A549 (cell line): ENCODE measurements at regions not wholly inside any gene's neighbourhood (a gene's known extent, or its start where the extent isn't known, plus 50 kb on each side); places are given as distances from the start of the nearest gene placed in this dataset.

Experiments used
- CTCF ChIP-seq: fragments of >200 bp; sonication (Bioruptor Twin); formaldehyde crosslinking; IDR thresholded peaks from 3 replicates; pipeline ENCODE4 v1.5.1; 2016
- EP300 ChIP-seq, 2 experiments: fragments of >200 bp; sonication (Bioruptor Twin); formaldehyde crosslinking; IDR thresholded peaks; 2 replicates in 1 of 2; 3 replicates in 1 of 2; pipeline ENCODE4 v1.6.1; 2016 to 2017
- JUNB ChIP-seq: fragments of >200 bp; sonication (Bioruptor Twin); formaldehyde crosslinking; IDR thresholded peaks from 2 replicates; pipeline ENCODE4 v1.6.1; 2016
- KDM1A ChIP-seq: fragments of 200-600 bp; sonication (generic); IDR thresholded peaks from 2 replicates; pipeline ENCODE4 v1.6.1; 2016; ENCODE audit warnings: low read depth, mild to moderate bottlenecking
- RFX5 ChIP-seq: fragments of 450-650 bp; IDR thresholded peaks from 2 replicates; pipeline ENCODE4 v1.7.1; 2014; ENCODE audit warnings: antibody characterized with exemption, mild to moderate bottlenecking, moderate library complexity
- ZSCAN20 ChIP-seq: fragments of 250-450 bp; sonication (Bioruptor Pico); IDR thresholded peaks from 2 replicates; pipeline ENCODE4 v1.8.0; 2022; ENCODE audit warnings: mild to moderate bottlenecking, moderate library complexity

GRCh38 chr6:44542401-44543116, 155.1 kb downstream of the CDC5L start:
- TF ChIP-seq CTCF = no peak
- no peak for TF ChIP-seq JUNB
- TF ChIP-seq ZSCAN20 (CRISPR knock-in tag) = no peak
- TF ChIP-seq KDM1A = no peak
- TF ChIP-seq RFX5 = no peak
- TF ChIP-seq EP300 (IDR thresholded peaks at IDR 0.05) = no peak
